CD4-positive, alpha-beta T cell treated with Interleukin-1 beta for 1 hour (primary cell): ENCODE measurements at regions not wholly inside any gene's neighbourhood (a gene's known extent, or its start where the extent isn't known, plus 50 kb on each side); places are given as distances from the start of the nearest gene placed in this dataset.
"Not testable (repeated sequence)": the region's sequence is repeated elsewhere in the genome, so short reads cannot be mapped to it uniquely, and the experiment has no call there.

Source experiments
- DNase-seq, 2 donors: peaks; one replicate each; pipeline ENCODE4 v3.0.0-alpha.2; 2020 to 2022

GRCh38 chr13:19061278-19061677 lies 120.3 kb downstream of the TUBA3C start:
- DNase-seq = no peak

GRCh38 chr13:19060311-19061002 lies 121.2 kb downstream of the TUBA3C start:
- no peak for DNase-seq

- no peak for DNase-seq
Observed at GRCh38 chr13:19059016-19059780, 122.4 kb downstream of the TUBA3C start.

- DNase-seq = no peak
Observed at GRCh38 chr13:19058566-19058965, 123.1 kb downstream of the TUBA3C start.

GRCh38 chr13:19057588-19058340 lies 123.9 kb downstream of the TUBA3C start:
- no peak for DNase-seq

- no peak for DNase-seq
Observed at GRCh38 chr13:19056984-19057490, 124.6 kb downstream of the TUBA3C start.

- DNase-seq = no peak
Observed at GRCh38 chr13:19056355-19056880, 125.2 kb downstream of the TUBA3C start.

GRCh38 chr13:19055611-19056010 lies 126.0 kb downstream of the TUBA3C start:
- DNase-seq = no peak

- DNase-seq = no peak
Observed at GRCh38 chr13:19053561-19053960, 128.1 kb downstream of the TUBA3C start.

GRCh38 chr13:19052931-19053330 lies 128.7 kb downstream of the TUBA3C start:
- DNase-seq = no peak

- no peak for DNase-seq
Observed at GRCh38 chr13:19052180-19052579, 129.4 kb downstream of the TUBA3C start.

- no peak for DNase-seq
Observed at GRCh38 chr13:19050901-19051300, 130.7 kb downstream of the TUBA3C start.

- DNase-seq = not testable (repeated sequence)
Observed at GRCh38 chr13:19049624-19050023, 132.0 kb downstream of the TUBA3C start.

GRCh38 chr13:19048381-19048780 lies 133.2 kb downstream of the TUBA3C start:
- no peak for DNase-seq

- DNase-seq = no peak
Observed at GRCh38 chr13:19023115-19023514, 158.5 kb downstream of the TUBA3C start.

GRCh38 chr13:19020988-19021387 lies 160.6 kb downstream of the TUBA3C start:
- no peak for DNase-seq

GRCh38 chr13:18998389-18998788 lies 183.2 kb downstream of the TUBA3C start:
- peak in 1 of 2 donors; percentile 11 for DNase-seq

GRCh38 chr13:18996627-18997051 lies 185.0 kb downstream of the TUBA3C start:
- DNase-seq = no peak

GRCh38 chr13:18996221-18996620 lies 185.4 kb downstream of the TUBA3C start:
- no peak for DNase-seq

GRCh38 chr13:18995259-18995873 lies 186.3 kb downstream of the TUBA3C start:
- no peak for DNase-seq

- no peak for DNase-seq
Observed at GRCh38 chr13:18993884-18994660, 187.6 kb downstream of the TUBA3C start.

GRCh38 chr13:18992791-18993190 lies 188.8 kb downstream of the TUBA3C start:
- no peak for DNase-seq
